SU-DHL-6 (cell line): ENCODE measurements at regions not wholly inside any gene's neighbourhood (a gene's known extent, or its start where the extent isn't known, plus 50 kb on each side); places are given as distances from the start of the nearest gene placed in this dataset.

Experiments
- EZH2phosphoT487 ChIP-seq: fragments of 200-600 bp; sonication (generic), shearing (Covaris generic); conservative IDR thresholded peaks from 2 replicates; pipeline ENCODE4 v1.6.1; 2018; ENCODE audit warnings: mild to moderate bottlenecking, antibody characterized with exemption, low read length, moderate library complexity, mixed read lengths
- TF ChIP-seq, protein P1 (sequence below): fragments of 200-600 bp; sonication (generic); IDR thresholded peaks from one replicate; pipeline ENCODE4 v1.5.1; 2017; ENCODE audit warnings: antibody characterized with exemption, mild to moderate bottlenecking, low read length, moderate library complexity; ENCODE audit not compliant: insufficient read depth, poor library complexity, severe bottlenecking

DNA sequence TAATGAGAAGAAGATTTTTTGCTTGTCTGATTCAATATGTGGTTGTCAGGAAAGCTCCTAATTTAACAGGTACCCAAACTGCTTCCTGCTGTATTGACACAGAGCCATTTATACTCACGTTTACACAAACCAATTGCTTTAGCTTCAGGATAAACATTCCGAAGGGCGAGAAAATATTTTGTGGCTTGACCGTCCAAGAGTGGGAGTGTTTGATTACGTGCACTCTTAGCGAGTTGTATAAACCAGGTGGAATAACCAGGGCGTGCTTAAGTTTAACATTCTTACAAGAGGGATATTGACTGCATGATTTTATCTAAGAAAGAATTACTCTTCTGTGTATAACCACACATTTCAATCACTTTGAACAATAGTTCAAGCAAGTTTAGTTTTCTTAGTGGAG is 278.7 kb upstream of the TYRP1 start:
- TF ChIP-seq, protein P1, sequence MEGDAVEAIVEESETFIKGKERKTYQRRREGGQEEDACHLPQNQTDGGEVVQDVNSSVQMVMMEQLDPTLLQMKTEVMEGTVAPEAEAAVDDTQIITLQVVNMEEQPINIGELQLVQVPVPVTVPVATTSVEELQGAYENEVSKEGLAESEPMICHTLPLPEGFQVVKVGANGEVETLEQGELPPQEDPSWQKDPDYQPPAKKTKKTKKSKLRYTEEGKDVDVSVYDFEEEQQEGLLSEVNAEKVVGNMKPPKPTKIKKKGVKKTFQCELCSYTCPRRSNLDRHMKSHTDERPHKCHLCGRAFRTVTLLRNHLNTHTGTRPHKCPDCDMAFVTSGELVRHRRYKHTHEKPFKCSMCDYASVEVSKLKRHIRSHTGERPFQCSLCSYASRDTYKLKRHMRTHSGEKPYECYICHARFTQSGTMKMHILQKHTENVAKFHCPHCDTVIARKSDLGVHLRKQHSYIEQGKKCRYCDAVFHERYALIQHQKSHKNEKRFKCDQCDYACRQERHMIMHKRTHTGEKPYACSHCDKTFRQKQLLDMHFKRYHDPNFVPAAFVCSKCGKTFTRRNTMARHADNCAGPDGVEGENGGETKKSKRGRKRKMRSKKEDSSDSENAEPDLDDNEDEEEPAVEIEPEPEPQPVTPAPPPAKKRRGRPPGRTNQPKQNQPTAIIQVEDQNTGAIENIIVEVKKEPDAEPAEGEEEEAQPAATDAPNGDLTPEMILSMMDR, result no peak
- no peak for TF ChIP-seq EZH2phosphoT487
